HG02571 (cell line): ENCODE measurements at regions not wholly inside any gene's neighbourhood (a gene's known extent, or its start where the extent isn't known, plus 50 kb on each side); places are given as distances from the start of the nearest gene placed in this dataset.

ENCODE experiments used
- ATAC-seq: cut with Tn5 transposase; IDR thresholded peaks from one replicate; pipeline ENCODE4 v1.9.1; 2021; ENCODE audit warnings: mild to moderate bottlenecking, moderate library complexity; ENCODE audit not compliant: unreplicated experiment

GRCh38 chr11:87972133-87972532 is 203.1 kb downstream of the RAB38 start:
- ATAC-seq, result no peak

- no peak for ATAC-seq
These were observed 203.9 kb downstream of the RAB38 start for GRCh38 chr11:87971354-87971753.

- ATAC-seq, result no peak
These were observed 204.5 kb downstream of the RAB38 start for GRCh38 chr11:87970762-87971161.

GRCh38 chr11:87967459-87967858 is 207.8 kb downstream of the RAB38 start:
- no peak for ATAC-seq

- no peak for ATAC-seq
These were observed 208.5 kb downstream of the RAB38 start for GRCh38 chr11:87966694-87967093.

- ATAC-seq, result no peak
These were observed 209.0 kb downstream of the RAB38 start for GRCh38 chr11:87966216-87966615.

- no peak for ATAC-seq
These were observed 213.6 kb downstream of the RAB38 start for GRCh38 chr11:87961606-87962005.

GRCh38 chr11:87957961-87958360 is 217.3 kb downstream of the RAB38 start:
- ATAC-seq, result no peak

- no peak for ATAC-seq
These were observed 220.8 kb downstream of the RAB38 start for GRCh38 chr11:87954476-87954875.

GRCh38 chr11:87942786-87943185 is 232.5 kb downstream of the RAB38 start:
- ATAC-seq, result no peak

GRCh38 chr11:87934182-87934581 is 241.1 kb downstream of the RAB38 start:
- no peak for ATAC-seq

GRCh38 chr11:87926250-87926970 is 248.8 kb downstream of the RAB38 start:
- no peak for ATAC-seq

GRCh38 chr11:87924125-87924524 is 251.1 kb downstream of the RAB38 start:
- no peak for ATAC-seq

GRCh38 chr11:87917111-87917510 is 258.1 kb downstream of the RAB38 start:
- no peak for ATAC-seq

- no peak for ATAC-seq
These were observed 266.1 kb downstream of the RAB38 start for GRCh38 chr11:87909178-87909577.

GRCh38 chr11:87908086-87908485 is 267.2 kb downstream of the RAB38 start:
- ATAC-seq, result no peak

- no peak for ATAC-seq
These were observed 271.9 kb downstream of the RAB38 start for GRCh38 chr11:87903345-87903744.

GRCh38 chr11:87901341-87901740 is 273.9 kb downstream of the RAB38 start:
- no peak for ATAC-seq

- no peak for ATAC-seq
These were observed 277.3 kb downstream of the RAB38 start for GRCh38 chr11:87897921-87898320.

GRCh38 chr11:87897071-87897470 is 278.2 kb downstream of the RAB38 start:
- ATAC-seq, result no peak

GRCh38 chr11:87894961-87895360 is 280.3 kb downstream of the RAB38 start:
- no peak for ATAC-seq

- no peak for ATAC-seq
These were observed 283.0 kb downstream of the RAB38 start for GRCh38 chr11:87892291-87892690.

GRCh38 chr11:87889126-87889525 is 286.1 kb downstream of the RAB38 start:
- ATAC-seq, result no peak
